Activated naive CD4-positive, alpha-beta T cell treated with anti-CD3 and anti-CD28 coated beads for 36 hours (primary cell): ENCODE measurements at regions not wholly inside any gene's neighbourhood (a gene's known extent, or its start where the extent isn't known, plus 50 kb on each side); places are given as distances from the start of the nearest gene placed in this dataset.

ENCODE experiments used
- CTCF ChIA-PET: fragments of 350-600 bp; sonication (Branson Sonifier 250); formaldehyde crosslinking; loops from one replicate; lab custom pipeline; 2021; ENCODE audit warnings: antibody characterized with exemption; lab: Charles Lee
- DNase-seq: peaks from one replicate; pipeline ENCODE4 v3.0.0-alpha.2; 2020
- H3K27ac Mint-ChIP-seq: one replicate; pipeline ENCODE4 v1.8.0; 2021; ENCODE audit warnings: mild to moderate bottlenecking, mixed read lengths
- H3K27me3 Mint-ChIP-seq: one replicate; pipeline ENCODE4 v1.8.0; 2021; ENCODE audit warnings: low read depth, mixed read lengths
- H3K36me3 Mint-ChIP-seq: one replicate; pipeline ENCODE4 v1.8.0; 2021; ENCODE audit warnings: low read depth, mixed read lengths
- H3K4me1 Mint-ChIP-seq: one replicate; pipeline ENCODE4 v1.8.0; 2021; ENCODE audit warnings: low read depth, mixed read lengths
- H3K4me3 Mint-ChIP-seq: one replicate; pipeline ENCODE4 v1.8.0; 2021; ENCODE audit warnings: mild to moderate bottlenecking, moderate library complexity, mixed read lengths
- H3K9me3 Mint-ChIP-seq: one replicate; pipeline ENCODE4 v1.8.0; 2021; ENCODE audit warnings: mixed read lengths
- intact Hi-C: fragments of 100-400 bp; cut with micrococcal nuclease; formaldehyde crosslinking; loops from one replicate; pipeline ENCODE4 v1.15.1; 2023

DNA sequence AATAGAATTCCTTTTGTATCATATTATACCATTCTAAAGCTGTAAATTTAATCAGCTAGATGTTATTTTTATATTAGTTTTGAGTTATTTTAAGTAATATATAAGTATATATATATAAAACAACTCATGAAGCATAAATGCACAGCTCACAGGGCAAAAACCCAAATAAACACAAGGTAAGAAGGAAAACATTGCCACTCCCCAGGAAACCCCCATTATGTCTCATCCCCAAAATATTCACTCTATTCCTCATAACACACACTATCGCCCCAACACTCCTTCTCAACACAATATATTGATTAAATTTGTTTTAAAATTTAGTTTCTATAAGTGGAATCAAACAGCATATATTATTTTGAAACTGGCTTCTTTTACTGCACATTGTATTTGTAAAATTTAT lies 98.6 kb upstream of the FAM83B start:
- Mint-ChIP-seq H3K27ac (no peak overlapping the region), H3K36me3 (no peaks in the 10 kb centered on the region), H3K9me3 (peaks cover 22% of the 10 kb centered on the region), H3K4me3 (no peak overlapping the region), H3K27me3 (no peaks in the 10 kb centered on the region), H3K4me1 (no peaks in the 10 kb centered on the region)
- CTCF ChIA-PET = no interaction called here
- no peak for DNase-seq
- intact Hi-C loops = no loop called here

GRCh38 chr6:54754406-54754805 lies 92.2 kb upstream of the FAM83B start:
- intact Hi-C loops = no loop called here
- no peak for DNase-seq
- Mint-ChIP-seq H3K27ac (no peak overlapping the region), H3K36me3 (no peaks in the 10 kb centered on the region), H3K4me3 (no peak overlapping the region), H3K9me3 (no peaks in the 10 kb centered on the region), H3K27me3 (no peaks in the 10 kb centered on the region), H3K4me1 (no peaks in the 10 kb centered on the region)
- CTCF ChIA-PET = no interaction called here

- no peaks in the 10 kb centered on the region for H3K27me3 Mint-ChIP-seq
- intact Hi-C loops = no loop called here
- H3K4me1 Mint-ChIP-seq = no peaks in the 10 kb centered on the region
- CTCF ChIA-PET = no interaction called here
- H3K27ac Mint-ChIP-seq = no peak overlapping the region
- no peak overlapping the region for H3K4me3 Mint-ChIP-seq
- H3K9me3 Mint-ChIP-seq = peaks cover 1% of the 10 kb centered on the region
- no peak for DNase-seq
- no peaks in the 10 kb centered on the region for H3K36me3 Mint-ChIP-seq
These were observed 88.2 kb upstream of the FAM83B start for GRCh38 chr6:54758340-54758739.

GRCh38 chr6:54768494-54768893 lies 78.1 kb upstream of the FAM83B start:
- Mint-ChIP-seq H3K4me1 (no peaks in the 10 kb centered on the region), H3K9me3 (no peaks in the 10 kb centered on the region), H3K27me3 (no peaks in the 10 kb centered on the region), H3K4me3 (no peak overlapping the region), H3K27ac (no peak overlapping the region), H3K36me3 (no peaks in the 10 kb centered on the region)
- no peak for DNase-seq
- intact Hi-C loops = no loop called here
- CTCF ChIA-PET = no interaction called here

DNA sequence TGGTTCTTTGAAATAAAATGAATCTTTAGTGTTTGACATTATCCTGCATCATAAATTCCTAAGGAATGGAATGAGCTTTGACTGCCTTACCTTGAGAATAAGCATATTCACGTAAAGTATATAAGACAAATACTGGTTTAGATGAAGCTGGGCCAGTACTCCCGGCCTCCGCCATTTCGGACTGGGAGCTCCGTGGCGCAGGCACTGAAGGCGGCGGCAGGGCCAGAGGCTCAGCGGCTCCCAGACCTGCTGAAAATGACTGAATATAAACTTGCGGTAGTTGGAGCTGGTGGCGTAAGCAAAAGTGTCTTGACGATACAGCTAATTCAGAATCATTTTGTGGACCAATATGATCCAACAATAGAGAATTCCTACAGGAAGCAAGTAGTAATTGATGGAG lies 76.2 kb upstream of the FAM83B start:
- Mint-ChIP-seq H3K27ac (no peak overlapping the region), H3K36me3 (no peaks in the 10 kb centered on the region), H3K4me1 (no peaks in the 10 kb centered on the region), H3K9me3 (no peaks in the 10 kb centered on the region), H3K27me3 (no peaks in the 10 kb centered on the region), H3K4me3 (no peak overlapping the region)
- DNase-seq = no peak
- intact Hi-C loops = no loop called here
- CTCF ChIA-PET = no interaction called here

GRCh38 chr6:54771968-54772367 lies 74.6 kb upstream of the FAM83B start:
- DNase-seq = no peak
- Mint-ChIP-seq H3K9me3 (no peaks in the 10 kb centered on the region), H3K4me1 (no peaks in the 10 kb centered on the region), H3K27me3 (no peaks in the 10 kb centered on the region), H3K36me3 (no peaks in the 10 kb centered on the region), H3K4me3 (no peak overlapping the region), H3K27ac (no peak overlapping the region)
- intact Hi-C loops = no loop called here
- CTCF ChIA-PET = interaction anchor here (0.6 kb wide), 1 partner anchor 823 kb away, joined by 3 read pairs; no protein-coding TSS in a partner anchor

- H3K27me3 Mint-ChIP-seq = no peaks in the 10 kb centered on the region
- DNase-seq = no peak
- H3K4me1 Mint-ChIP-seq = no peaks in the 10 kb centered on the region
- H3K36me3 Mint-ChIP-seq = no peaks in the 10 kb centered on the region
- H3K27ac Mint-ChIP-seq = no peak overlapping the region
- no peak overlapping the region for H3K4me3 Mint-ChIP-seq
- H3K9me3 Mint-ChIP-seq = peaks cover 2% of the 10 kb centered on the region
- CTCF ChIA-PET = no interaction called here
- intact Hi-C loops = no loop called here
These were observed 74.0 kb upstream of the FAM83B start for GRCh38 chr6:54772610-54773009.

DNA sequence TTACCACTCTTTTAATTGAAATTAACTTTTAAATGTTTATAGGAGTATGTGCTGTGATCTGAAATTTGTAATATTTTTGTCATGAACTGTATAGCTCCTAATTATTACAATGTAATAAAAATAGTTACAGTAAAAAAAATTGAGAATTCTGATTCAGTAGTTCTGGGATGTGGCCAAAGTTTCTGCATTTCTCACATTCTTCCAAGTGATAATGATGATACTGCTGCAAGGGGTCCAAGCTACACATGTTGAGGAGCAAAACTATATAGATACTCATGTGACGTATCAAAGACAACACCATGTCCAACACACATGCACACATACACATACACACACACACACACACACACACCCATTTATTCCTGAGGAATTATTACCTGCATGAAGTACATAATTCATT lies 71.0 kb upstream of the FAM83B start:
- no peak for DNase-seq
- Mint-ChIP-seq H3K36me3 (no peaks in the 10 kb centered on the region), H3K27me3 (no peaks in the 10 kb centered on the region), H3K4me1 (no peaks in the 10 kb centered on the region), H3K4me3 (no peak overlapping the region), H3K9me3 (peaks cover 3% of the 10 kb centered on the region), H3K27ac (no peak overlapping the region)
- intact Hi-C loops = no loop called here
- CTCF ChIA-PET = no interaction called here

GRCh38 chr6:54776891-54777290 lies 69.7 kb upstream of the FAM83B start:
- H3K9me3 Mint-ChIP-seq = peaks cover 6% of the 10 kb centered on the region
- no peaks in the 10 kb centered on the region for H3K4me1 Mint-ChIP-seq
- CTCF ChIA-PET = no interaction called here
- no peaks in the 10 kb centered on the region for H3K36me3 Mint-ChIP-seq
- no peaks in the 10 kb centered on the region for H3K27me3 Mint-ChIP-seq
- no peak overlapping the region for H3K4me3 Mint-ChIP-seq
- H3K27ac Mint-ChIP-seq = no peak overlapping the region
- intact Hi-C loops = no loop called here
- no peak for DNase-seq

- CTCF ChIA-PET = no interaction called here
- no peaks in the 10 kb centered on the region for H3K36me3 Mint-ChIP-seq
- H3K4me1 Mint-ChIP-seq = no peaks in the 10 kb centered on the region
- no peak overlapping the region for H3K4me3 Mint-ChIP-seq
- DNase-seq = no peak
- intact Hi-C loops = no loop called here
- no peaks in the 10 kb centered on the region for H3K27me3 Mint-ChIP-seq
- peaks cover 10% of the 10 kb centered on the region for H3K9me3 Mint-ChIP-seq
- no peak overlapping the region for H3K27ac Mint-ChIP-seq
These were observed 67.8 kb upstream of the FAM83B start for GRCh38 chr6:54778731-54779130.

- no peak for DNase-seq
- CTCF ChIA-PET = no interaction called here
- no peaks in the 10 kb centered on the region for H3K36me3 Mint-ChIP-seq
- H3K4me1 Mint-ChIP-seq = no peaks in the 10 kb centered on the region
- H3K4me3 Mint-ChIP-seq = no peak overlapping the region
- peaks cover 7% of the 10 kb centered on the region for H3K9me3 Mint-ChIP-seq
- no peaks in the 10 kb centered on the region for H3K27me3 Mint-ChIP-seq
- H3K27ac Mint-ChIP-seq = no peak overlapping the region
- intact Hi-C loops = no loop called here
These were observed 62.6 kb upstream of the FAM83B start for GRCh38 chr6:54784011-54784410.

- CTCF ChIA-PET = interaction anchor here (0.7 kb wide), 1 partner anchor 69 kb away, joined by 3 read pairs; no protein-coding TSS in a partner anchor
- DNase-seq = no peak
- intact Hi-C loops = no loop called here
- no peak overlapping the region for H3K27ac Mint-ChIP-seq
- H3K36me3 Mint-ChIP-seq = no peaks in the 10 kb centered on the region
- H3K4me3 Mint-ChIP-seq = no peak overlapping the region
- no peaks in the 10 kb centered on the region for H3K27me3 Mint-ChIP-seq
- no peaks in the 10 kb centered on the region for H3K4me1 Mint-ChIP-seq
- peaks cover 10% of the 10 kb centered on the region for H3K9me3 Mint-ChIP-seq
These were observed 60.4 kb upstream of the FAM83B start for GRCh38 chr6:54786154-54786553.

- DNase-seq = no peak
- H3K9me3 Mint-ChIP-seq = peaks cover 4% of the 10 kb centered on the region
- H3K4me3 Mint-ChIP-seq = no peak overlapping the region
- H3K27me3 Mint-ChIP-seq = no peaks in the 10 kb centered on the region
- no peak overlapping the region for H3K27ac Mint-ChIP-seq
- CTCF ChIA-PET = no interaction called here
- intact Hi-C loops = no loop called here
- H3K36me3 Mint-ChIP-seq = no peaks in the 10 kb centered on the region
- no peaks in the 10 kb centered on the region for H3K4me1 Mint-ChIP-seq
These were observed 58.7 kb upstream of the FAM83B start for GRCh38 chr6:54787825-54788224.
